ENCODE measurements at regions not wholly inside any gene's neighbourhood (a gene's known extent, or its start where the extent isn't known, plus 50 kb on each side); places are given as distances from the start of the nearest gene placed in this dataset.

DNA sequence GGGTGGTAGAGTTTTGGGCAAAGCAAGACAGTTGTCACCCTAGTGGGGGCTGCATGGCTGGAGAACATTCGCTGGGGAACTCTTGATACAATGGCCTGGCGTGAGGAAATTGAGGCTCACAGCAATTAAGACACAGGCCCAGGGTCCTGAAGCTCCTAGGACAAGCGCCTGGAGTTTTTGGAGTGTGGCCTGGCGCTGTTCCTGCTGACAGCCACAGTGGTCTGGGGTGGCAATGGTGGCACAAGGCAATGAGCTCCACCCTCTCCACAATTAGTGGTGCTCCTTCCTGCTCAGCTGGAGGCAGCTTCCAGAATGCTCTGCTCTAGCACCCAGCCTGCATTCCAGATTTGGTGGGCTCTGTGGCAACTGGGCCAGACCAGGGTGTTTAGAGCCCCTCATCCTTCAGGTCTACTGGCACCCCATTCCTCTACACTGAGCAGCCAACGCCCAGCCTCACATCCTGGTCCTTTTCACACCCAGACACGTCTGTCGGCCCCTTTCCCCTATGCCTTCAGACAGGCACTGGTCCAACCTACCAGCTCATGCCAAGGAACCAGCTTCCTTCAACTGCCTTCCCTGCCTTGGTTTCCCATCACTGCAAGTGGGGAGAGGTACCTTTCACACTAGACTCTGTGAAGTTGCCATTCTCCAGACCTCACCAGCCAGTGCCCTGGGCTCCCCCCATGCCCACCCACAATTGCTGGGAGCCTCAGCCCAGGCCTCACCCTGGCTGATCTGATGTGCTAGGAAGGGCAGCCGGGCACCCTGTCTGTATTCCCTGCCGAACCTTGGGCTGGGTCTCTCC is 138.1 kb upstream of the COL5A1 start:
- TF ChIP-seq FOXA1 (IDR thresholded peaks at IDR 0.05) (no peak), FOXK2 (IDR thresholded peaks at IDR 0.05) (no peak), TARDBP (IDR thresholded peaks at IDR 0.05) (no peak), FOXM1 (IDR thresholded peaks at IDR 0.05; ENCODE audit: borderline replicate concordance) (no peak), BHLHE40 (IDR thresholded peaks at IDR 0.05; ENCODE audit: borderline replicate concordance) (no peak), SP1 (IDR thresholded peaks at IDR 0.05) (no peak)
